Stimulated activated CD4-positive, alpha-beta T cell treated with anti-CD3 and anti-CD28 coated beads, Interleukin-1b, Interleukin-23, amount 100 ng/mL, for 1 hour (primary cell): ENCODE measurements at regions not wholly inside any gene's neighbourhood (a gene's known extent, or its start where the extent isn't known, plus 50 kb on each side); places are given as distances from the start of the nearest gene placed in this dataset.
A peak's percentile ranks its signal among the peaks of the same experiment; 100 is the strongest.
"Not testable (repeated sequence)": the region's sequence is repeated elsewhere in the genome, so short reads cannot be mapped to it uniquely, and the experiment has no call there.

ENCODE experiments used
- DNase-seq, 2 donors: peaks; one replicate each; pipeline ENCODE4 v3.0.0-alpha.2; 2020; ENCODE audit warnings: low read depth in 2 of 2

DNA sequence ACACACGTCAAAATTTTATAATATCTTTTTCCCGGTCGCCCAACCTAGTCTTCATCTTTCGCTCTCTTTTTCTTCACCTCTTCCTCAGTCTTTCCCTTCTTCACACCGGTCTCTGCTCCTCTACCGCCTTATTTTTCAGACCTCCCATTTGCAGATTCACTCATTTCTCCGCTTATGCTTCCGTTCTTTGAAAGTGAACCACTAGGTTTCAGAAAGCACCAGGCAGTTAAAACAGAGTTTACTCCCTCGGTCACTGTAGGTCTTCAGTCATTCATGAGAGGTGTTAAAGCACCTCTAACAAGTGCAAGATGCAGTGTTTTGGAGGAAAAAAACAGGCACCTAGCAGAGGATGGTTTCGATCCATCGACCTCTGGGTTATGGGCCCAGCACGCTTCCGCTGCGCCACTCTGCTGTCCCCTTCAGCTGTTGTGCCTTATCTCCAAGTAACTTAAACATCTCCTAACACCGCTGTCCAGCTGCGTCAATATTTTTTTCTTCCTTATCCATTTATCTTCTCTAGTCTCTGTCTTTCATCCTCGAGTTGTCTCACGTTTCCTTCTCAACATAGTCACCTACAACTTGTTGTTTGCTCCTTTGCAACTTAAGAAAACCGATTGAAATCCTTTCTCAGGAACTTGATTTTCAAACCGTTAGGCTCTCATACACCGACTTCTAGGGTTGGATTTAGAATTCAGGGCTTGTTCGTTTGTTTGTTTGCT is 119.7 kb upstream of the ZNF184 start:
- DNase-seq, result no peak

DNA sequence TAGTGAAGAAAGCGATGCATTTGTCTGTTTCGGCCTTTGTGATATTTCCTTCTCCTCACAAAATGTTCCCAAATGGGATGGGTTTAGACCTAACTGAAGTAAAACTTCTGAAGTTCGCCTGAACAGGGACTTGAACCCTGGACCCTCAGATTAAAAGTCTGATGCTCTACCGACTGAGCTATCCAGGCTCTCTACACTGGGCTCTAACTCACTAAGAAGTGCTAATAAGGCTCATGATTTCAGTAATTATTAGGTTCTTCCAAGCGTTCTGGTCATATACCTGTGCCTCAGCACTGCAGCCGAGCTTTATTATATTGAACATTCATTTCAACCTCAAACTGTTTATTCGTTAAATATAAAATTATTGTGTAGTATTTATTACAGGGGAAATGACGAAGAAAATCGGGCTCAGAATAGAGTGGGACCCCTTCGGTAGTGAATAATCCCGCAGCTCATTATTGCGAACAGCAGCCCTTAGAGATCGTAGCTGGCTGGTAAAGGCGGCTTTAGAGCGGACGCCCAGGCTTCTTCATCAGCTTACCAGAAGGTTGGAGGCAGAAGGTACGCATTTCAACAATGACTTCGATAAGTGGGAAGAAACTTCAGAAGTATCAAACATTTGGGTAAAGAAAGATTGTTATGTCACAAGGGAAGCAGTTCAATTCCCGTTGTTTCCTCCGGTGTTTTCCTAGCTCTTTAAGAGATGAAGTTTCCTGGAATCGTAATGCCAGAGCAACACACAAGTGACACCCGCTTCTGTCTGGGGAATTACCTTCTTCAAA is 119.0 kb upstream of the ZNF184 start:
- DNase-seq, result no peak

DNA sequence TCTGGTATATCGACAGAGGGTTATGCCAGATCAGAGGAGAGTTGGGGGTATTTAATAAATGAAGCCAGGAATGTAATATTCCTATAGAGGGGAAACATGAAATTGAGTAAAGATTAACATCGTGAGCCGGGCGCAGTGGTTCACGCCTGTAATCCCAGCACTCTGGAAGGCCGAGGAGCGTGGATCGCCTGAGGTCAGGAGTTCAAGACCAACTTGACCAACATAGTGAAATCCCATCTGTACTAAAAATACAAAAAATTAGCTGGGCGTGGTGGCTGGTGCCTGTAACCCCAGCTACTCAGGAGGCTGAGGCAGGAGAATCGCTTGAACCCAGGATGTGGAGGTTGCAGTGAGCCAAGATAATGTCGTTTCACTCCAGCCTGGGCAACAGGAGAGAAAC is 112.4 kb upstream of the ZNF184 start:
- DNase-seq, result not testable (repeated sequence)

DNA sequence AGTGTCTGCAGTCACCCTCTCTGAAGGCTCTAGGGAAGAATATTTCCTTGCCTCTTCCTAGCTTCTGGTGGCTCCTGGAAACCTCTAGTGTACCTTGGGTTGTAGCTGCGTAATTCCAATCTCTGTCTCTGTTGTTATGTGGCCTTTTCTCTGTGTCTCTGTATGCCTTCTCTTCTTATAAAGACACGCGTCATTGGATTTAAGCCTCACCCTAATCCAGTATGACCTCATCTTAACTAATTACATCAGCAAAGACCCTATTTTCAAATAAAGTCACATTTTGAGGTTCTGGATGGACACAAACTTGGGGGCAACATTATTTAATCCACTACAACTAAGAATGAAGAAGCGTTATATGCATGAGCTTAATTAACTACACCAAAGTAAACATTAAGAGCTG is 111.4 kb upstream of the ZNF184 start:
- no peak for DNase-seq

DNA sequence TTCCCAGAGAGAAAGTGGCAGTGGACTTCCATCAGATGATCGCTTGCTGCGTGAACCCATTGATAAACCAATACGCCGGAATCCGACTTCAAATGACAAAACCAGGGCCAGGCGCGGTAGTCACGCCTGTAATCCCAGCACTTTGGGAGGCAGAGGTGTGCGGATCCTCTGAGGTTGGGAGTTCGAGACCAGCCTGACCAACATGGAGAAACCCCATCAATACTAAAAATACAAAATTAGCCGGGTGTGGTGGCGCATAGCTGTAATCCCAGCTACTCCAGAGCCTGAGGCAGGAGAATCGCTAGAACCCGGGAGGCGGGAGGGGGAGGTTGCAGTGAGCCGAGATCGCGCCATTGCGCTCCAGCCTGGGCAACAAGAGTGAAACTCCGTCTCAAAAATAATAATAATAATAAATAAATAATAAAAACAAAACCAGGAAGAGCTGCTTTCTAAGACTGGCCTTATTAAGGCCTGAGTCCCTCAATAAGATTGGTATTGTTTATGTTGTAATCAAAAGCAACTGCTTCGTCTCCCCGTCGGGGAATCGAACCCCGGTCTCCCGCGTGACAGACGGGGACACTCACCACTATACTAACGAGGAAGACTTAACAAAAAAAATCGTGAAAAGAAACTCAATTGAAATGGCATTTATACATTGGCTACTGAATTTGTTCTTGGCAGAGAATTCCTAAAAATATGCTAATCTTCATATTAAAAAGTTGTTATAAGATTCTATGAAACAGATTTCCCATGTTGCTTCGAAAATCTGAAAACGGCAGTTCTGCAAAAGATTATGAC is 110.2 kb upstream of the ZNF184 start:
- DNase-seq, result peak in 1 of 2 donors; percentile 28

DNA sequence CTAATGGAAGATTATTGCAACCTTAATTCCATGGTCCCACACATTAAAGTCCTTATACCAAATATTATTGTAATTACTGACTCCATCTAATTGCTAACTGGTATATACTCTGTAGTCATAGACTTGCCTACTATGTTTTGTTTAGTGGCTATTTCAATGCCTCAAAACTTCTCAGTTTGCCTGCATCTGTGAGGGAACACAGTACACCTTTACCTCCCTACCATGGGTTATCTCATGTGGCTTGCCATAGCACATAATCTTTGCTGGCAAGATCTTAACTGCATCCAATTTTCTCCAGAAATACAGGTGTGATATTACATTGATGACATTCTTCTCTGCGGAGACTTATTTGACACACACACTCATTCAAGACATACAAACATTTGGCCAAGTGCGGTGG is 107.1 kb upstream of the ZNF184 start:
- no peak for DNase-seq

DNA sequence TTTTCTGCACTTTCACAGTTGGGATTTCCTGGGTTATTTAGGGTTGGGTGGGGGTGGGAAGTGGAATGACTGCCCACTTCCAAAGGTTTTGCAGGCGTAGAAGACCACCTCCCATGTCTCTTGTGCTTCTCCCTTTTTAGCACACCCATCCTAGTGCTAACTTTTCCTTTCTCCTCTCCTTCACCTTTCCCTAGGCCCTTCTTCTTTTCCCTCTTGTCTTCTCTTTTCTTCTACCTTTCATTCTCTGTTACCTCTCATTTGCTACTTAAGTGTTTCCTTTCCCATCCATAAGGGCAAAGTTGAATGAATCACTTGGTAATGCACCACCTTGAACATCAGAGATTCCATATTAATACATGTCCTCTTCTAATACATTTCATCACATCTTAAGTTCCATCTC is 105.0 kb upstream of the ZNF184 start:
- no peak for DNase-seq

DNA sequence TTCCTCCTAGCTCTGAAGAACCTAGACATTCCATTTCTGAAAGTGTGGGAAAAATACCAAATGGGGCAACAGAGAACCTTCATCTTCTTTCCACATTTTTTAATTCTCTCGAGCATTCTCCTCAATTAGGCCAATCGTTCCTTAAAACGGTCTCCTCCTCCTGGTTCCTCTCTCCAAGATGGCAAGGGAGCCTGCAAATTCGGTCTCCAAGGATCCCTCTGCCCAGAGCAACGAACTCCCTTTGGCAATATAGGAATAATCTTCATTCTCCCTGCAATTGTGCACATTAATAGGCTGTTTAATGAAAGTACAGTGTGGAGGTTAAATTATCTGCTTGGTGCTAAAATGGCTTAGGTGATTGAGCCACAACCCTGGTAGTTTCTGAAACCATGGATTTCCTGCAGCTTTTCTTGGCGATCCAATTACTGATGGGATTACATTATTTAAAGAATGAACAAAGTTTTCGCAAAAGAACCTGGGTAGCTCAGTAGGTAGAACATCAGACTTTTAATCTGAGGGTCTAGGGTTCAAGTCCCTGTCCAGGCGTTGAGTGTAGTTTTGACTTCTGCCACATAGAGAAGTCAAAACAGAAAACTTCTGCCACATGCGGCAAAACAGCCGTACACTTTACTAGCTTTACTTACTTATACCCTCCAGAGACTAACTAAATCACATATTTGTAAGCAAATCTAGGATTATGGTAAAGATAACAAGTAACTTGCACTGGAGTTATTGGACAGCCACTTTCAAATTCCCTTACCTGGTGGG is 102.9 kb upstream of the ZNF184 start:
- DNase-seq, result no peak

DNA sequence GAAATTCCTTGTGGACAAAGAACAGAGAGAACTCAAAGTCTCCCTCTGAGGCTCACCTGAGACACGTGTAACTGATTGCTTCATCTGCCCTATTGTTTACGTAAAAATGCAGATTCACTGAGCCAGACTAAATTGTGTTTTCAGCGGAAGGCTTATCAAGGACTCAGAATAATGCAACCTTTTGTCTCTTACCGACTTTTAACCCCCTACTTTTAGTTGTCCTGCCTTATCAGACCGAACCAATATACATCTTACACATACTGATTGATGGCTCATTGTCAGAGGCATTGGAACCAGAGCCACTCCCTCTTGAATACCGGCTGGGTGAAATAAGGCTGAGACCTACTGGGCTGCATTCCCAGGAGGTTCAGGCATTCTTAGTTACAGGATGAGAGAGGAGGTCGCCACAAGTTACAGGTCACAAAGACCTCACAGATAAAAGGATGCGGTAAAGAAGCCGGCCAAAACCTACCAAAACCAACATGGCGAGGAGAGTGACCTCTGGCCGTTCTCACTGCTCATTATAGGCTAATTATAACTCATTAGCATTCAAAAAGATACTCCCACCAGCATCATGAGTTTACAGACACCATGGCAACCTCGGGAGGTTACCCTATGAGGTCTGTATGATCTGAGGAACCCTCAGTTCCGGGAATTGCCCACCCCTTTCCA is 95.5 kb upstream of the ZNF184 start:
- DNase-seq, result no peak

DNA sequence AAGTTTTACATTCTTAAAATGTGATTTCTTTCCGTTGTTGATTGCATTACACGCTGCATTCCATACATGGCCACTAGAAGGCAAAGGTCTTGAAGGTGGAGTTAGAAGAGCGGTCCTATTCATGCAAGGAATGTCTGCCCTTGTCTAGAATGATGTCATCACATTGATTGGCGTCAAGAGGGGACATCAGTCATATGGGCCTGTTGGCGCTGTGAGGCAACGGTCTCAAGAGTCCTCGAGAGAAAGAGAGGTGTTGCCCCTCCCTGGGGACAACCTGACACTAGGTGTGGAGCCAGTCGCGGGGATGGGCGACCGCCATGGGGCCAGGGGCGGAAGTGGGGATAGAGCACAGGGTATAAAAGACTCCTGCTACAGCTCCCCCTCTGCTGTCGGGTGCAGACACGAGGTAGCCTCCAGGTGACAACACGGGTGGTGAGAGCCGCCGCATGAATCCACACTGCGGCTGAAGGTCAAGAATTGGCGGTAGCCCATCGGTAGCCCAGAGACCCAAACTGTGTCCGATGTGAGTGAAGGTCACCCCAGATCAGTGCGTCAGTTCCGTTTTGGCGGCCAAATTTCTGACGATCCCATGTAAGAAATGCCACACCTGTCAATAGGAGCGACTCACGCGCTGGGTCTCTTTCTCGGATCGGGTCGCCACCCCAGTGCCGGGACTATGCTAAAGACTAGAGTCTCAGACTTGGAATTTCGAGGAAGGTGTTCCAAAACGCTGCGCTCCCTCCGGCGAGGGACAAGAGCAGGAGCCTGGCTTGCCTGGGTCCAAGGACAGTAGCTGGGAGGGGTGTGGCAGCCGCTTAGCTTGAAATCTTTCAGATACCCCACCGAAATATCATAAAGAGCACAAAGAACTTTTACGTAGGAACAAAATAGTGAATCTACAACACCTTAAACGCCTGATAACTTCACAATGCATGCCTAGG is 93.2 kb upstream of the ZNF184 start:
- DNase-seq, result no peak

DNA sequence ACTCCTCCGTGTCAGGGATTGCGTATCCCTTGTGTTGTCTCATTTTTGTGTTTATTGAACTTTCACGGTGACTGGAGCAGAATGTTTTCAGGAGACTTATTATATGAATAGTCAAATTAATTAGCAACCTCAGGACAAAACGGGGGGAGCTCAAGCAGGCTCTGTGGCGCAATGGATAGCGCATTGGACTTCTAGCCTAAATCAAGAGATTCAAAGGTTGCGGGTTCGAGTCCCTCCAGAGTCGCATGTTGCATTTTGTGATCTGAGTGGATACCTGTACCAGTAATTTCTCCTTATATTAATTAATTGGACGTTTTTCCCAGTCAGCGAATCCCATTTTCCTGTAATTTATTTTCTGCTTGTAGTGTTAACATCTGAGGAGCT is 89.1 kb upstream of the ZNF184 start:
- DNase-seq, result no peak

DNA sequence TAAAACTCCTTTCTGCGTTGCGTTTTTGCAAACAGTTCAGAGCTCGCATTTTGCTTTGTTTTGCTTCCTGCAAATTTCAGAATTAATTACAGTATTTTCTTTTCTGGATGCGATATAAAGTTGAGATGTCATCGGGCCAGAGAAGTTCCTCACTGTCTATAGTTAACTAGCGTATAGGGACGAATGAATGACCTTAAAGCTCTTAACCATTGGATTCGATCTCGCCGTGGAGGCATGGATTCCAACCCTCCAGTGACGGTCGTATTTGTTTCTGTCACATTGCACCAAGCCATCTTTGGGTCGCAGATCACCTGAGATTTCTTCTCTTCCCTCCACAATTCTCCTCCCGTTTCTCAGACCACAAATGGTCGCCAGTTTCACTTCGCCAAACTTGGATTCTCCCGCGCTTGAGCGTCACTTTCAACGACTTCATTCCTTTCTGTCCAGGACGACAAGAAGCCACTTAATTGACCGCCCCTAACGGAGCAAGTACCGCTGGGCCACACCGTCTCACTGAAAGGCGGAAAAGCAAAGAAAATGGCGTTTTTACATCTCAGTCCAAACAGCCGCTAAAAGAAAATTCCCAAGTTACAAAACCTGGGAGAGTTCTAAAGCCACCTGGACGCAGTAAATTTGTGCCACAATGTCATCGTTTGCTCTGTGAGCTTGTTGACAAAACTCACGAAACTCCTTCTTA is 85.3 kb upstream of the ZNF184 start:
- no peak for DNase-seq

DNA sequence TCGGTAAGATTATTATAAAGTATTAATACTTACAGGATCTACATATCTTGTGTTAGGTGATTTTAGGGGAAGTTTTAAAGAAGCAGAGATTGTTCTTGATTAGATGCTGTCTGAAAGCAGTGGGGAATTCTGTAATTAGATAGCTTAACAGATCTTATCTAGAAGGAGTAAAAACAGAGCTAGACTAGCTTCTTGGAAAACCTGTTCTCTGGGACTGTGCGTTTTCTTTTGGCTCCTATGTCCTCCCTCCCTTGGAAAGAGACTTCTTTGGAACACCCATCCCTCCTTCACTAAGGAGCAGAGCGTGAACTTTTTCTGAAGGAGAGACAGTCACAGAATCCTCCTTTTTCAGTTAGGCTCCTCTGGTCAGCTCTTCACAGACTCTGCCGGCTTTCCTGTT is 83.5 kb upstream of the ZNF184 start:
- no peak for DNase-seq

DNA sequence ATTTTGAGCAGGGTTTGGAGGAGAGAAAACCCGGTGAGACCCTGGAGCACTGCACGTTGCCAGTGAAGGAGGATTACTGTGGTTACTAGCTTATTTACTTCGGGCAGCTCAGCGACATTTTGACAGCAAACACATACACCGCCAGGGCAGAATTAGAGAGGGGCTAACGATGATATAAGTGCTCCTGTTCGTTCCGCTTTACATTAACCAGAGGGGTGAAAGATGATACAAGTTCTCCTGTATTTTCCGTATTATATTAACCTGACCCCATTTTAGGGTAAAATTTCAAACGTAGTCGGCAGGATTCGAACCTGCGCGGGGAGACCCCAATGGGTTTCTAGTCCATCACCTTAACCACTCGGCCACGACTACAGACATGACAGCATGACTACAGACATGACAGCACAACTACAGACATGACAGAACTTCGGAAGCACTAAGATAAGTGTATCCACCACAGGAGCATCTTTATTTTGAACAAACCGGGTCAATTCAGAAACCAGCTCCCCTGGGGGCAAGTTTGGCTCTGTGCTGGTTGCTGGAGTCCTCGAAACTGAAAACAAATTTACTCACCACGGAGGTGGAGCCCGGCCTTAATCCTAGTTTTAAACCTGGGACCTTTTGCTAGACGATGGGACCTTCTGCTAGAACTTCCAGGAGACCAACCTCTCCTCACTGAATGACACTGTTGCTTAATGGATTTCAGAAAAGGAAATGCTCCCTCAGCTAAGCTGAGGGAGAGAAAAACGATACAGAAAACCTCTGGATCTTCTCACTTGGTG is 80.4 kb upstream of the ZNF184 start:
- no peak for DNase-seq

DNA sequence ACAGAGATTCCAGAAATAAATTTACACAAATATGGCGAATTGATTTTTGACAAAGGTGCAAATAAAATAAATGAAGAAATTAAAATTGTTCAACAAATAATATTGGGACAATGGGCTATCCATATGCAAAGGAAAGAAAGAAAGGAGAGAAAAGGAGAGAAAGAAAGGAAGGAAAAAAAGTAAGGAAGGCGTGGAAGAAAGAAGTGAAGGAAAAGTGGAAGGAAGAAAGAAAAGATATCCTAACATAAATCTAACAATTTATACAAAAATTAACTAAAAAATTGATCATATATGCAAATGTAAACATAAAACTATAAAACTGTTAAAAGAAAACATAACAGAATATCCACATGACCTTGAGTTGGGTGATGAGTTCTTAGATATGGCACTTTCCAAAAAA is 78.7 kb upstream of the ZNF184 start:
- DNase-seq, result no peak

DNA sequence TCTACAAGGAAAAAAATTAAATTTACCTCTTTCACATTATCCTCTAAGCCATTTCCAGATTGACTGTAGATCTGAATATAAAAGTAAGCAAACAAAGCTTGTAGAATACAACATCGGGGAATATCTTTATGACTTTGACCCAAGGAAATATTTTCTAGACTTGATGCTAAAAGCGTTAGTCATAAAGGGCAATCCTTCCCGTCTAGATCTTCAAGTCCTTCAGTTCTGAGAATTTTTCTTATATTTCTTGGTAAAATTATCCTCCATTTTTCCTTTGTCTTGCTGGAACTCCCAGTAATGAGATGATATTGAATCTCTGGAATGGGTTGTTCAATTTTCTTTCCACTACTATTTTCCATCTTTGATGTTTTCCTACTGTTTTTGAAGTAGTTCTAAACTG is 77.8 kb upstream of the ZNF184 start:
- no peak for DNase-seq

DNA sequence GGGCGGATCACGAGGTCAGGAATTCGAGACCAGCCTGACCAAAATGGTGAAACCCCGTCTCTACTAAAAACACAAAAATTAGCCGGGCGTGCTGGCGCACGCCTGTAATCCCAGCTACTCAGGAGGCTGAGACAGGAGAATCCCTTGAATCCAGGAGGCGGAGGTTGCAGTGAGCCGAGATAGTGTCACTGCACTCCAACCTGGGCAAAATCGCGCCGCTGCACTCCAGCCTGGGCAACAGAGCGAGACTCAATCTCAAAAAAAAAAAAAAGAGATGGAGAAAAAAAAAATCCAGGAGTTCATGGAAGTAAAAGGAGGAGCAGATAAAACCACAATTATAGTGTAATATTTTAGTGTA is 76.3 kb upstream of the ZNF184 start:
- DNase-seq, result not testable (repeated sequence)

DNA sequence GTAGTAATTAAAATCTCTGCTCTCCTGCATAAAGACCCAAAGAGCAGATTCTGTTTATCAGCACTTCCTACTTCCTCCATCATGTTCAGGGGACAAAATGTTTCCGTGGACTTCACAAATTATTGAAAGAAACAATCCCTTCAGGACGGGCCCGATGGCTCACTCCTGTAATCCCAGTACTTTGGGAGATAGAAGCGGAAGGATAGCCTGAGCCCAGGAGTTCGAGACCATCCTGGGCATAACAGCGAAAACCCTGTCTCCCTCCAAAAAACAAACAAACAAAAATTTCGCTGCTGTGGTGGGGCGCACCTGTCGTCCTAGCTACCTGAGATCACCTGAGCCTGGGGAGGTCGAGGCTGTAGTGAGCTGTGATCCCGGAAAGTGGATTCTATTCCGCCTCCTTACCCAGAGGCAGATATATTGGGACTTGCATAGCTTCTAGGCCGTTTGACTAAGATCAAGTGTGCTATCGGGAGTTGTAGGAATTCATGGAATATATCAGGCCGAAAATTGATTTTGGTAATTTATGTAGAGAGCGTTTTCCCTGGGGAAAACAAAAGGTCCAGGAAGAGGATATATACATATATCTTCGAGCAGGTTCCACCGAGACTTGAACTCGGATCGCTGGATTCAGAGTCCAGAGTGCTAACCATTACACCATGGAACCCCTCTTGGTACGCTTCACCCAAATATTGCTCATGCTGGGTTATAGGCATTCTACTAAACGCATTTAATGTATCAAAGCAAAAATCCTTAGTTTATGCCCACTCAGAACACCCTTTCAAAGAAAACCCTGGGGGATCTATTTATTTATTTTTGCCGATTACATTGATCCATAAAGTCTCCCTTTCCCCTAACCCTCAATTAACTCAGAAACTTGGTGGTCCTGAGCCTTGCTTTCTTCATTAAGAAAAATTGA is 74.5 kb upstream of the ZNF184 start:
- no peak for DNase-seq
